ENCODE measurements at regions not wholly inside any gene's neighbourhood (a gene's known extent, or its start where the extent isn't known, plus 50 kb on each side); places are given as distances from the start of the nearest gene placed in this dataset.

- TF ChIP-seq POLR2AphosphoS5 (IDR thresholded peaks at IDR 0.05; ENCODE audit: borderline replicate concordance, low read depth, low read length): no peak
- no peak for TF ChIP-seq EZH2 (IDR thresholded peaks at IDR 0.05)
- TF ChIP-seq FOXP2 (optimal IDR thresholded peaks at IDR 0.05; ENCODE audit: control extremely low read depth, extremely low read length, insufficient read depth): no peak
Observed at GRCh38 chr17:70955441-70955840, 786.1 kb downstream of the KCNJ2 start.
